HCT116 (cell line): ENCODE measurements at regions not wholly inside any gene's neighbourhood (a gene's known extent, or its start where the extent isn't known, plus 50 kb on each side); places are given as distances from the start of the nearest gene placed in this dataset.

Experiments used
- ATAC-seq: fragments of 200-7000 bp; cut with Tn5 transposase; 2 replicates; pipeline ENCODE4 v1.9.1; 2020; ENCODE audit warnings: mild to moderate bottlenecking, moderate library complexity
- BruUV-seq: library from RNA; stranded (reverse); fragments of 400-500 nt; replicated peaks from 2 replicates; lab custom pipeline; 2021; lab: Mats Ljungman, UMichigan
- CTCF ChIA-PET: fragments of 300-600 bp; sonication (Branson Sonifier 250); formaldehyde crosslinking; loops from one replicate; lab custom pipeline; 2021; ENCODE audit warnings: antibody characterized with exemption; lab: Charles Lee
- POLR2A ChIA-PET: fragments of 300-600, 350-600 bp; sonication (Branson Sonifier 250); formaldehyde crosslinking; loops from one replicate; lab custom pipeline; 2021; ENCODE audit warnings: antibody characterized with exemption; lab: Charles Lee
- RAD21 ChIA-PET, 2 experiments: fragments of 300-600 bp; sonication (Branson Sonifier 250); formaldehyde crosslinking; loops; one replicate each; lab custom pipeline; 2023; ENCODE audit warnings: low total read pairs in 2 of 2; ENCODE audit not compliant: uncharacterized antibody in 2 of 2, unreplicated experiment in 2 of 2, low non-redundant PET in 1 of 2; lab: Charles Lee
- DNase-seq: peaks from one replicate; pipeline ENCODE4 v3.0.0-alpha.2; 2010; ENCODE audit warnings: low read depth, low spot score
- H2AFZ ChIP-seq: fragments of 200-600 bp; shearing (Covaris generic), sonication (generic); 2 replicates; pipeline ENCODE4 v1.6.1; 2017; ENCODE audit warnings: low read depth, mixed run types, mixed read lengths, antibody characterized with exemption, low read length; ENCODE audit not compliant: poor library complexity, severe bottlenecking
- H3K27ac ChIP-seq: 2 replicates; pipeline ENCODE4 v1.5.1; 2012; ENCODE audit warnings: low read depth, low read length
- H3K27me3 ChIP-seq: fragments of 200-600 bp; sonication (generic); 2 replicates; pipeline ENCODE4 v1.6.1; 2016; ENCODE audit warnings: mixed run types, low read length, mixed read lengths; ENCODE audit not compliant: insufficient read depth
- H3K36me3 ChIP-seq, 2 experiments: fragments of 200-500 bp in 1 of 2; fragments of 200-600 bp in 1 of 2; sonication (Bioruptor generic) in 1 of 2; sonication (generic) in 1 of 2; 2 replicates each; pipeline versions ENCODE4 v1.5.1 to v1.6.1; 2014 to 2016; ENCODE audit warnings: low read length in 2 of 2, inconsistent platforms in 1 of 2, mixed read lengths in 1 of 2, mixed run types in 1 of 2; ENCODE audit not compliant: insufficient read depth in 2 of 2, control insufficient read depth in 1 of 2
- H3K4me1 ChIP-seq, 2 experiments: fragments of 200-600 bp in 1 of 2; sonication (generic) in 1 of 2; 2 replicates each; pipeline versions ENCODE4 v1.5.1 to v1.6.1; 2012 to 2017; ENCODE audit warnings: low read length in 2 of 2, inconsistent platforms in 1 of 2, mild to moderate bottlenecking in 1 of 2, mixed read lengths in 1 of 2, mixed run types in 1 of 2, moderate library complexity in 1 of 2; ENCODE audit not compliant: insufficient read depth in 2 of 2, control insufficient read depth in 1 of 2
- H3K4me2 ChIP-seq: fragments of 200-600 bp; sonication (generic); 2 replicates; pipeline ENCODE4 v1.6.1; 2017; ENCODE audit warnings: mixed run types, low read length, mixed read lengths
- H3K4me3 ChIP-seq, 2 experiments: fragments of 200-600 bp in 1 of 2; sonication (generic) in 1 of 2; replicated peaks in 1 of 2; 2 replicates each; pipeline ENCODE4 v1.5.1; 2011 to 2016; ENCODE audit warnings: low read length in 2 of 2, control low read depth in 1 of 2, low read depth in 1 of 2, mild to moderate bottlenecking in 1 of 2, mixed read lengths in 1 of 2, mixed run types in 1 of 2
- H3K79me2 ChIP-seq: fragments of 200-600 bp; sonication (generic); 2 replicates; pipeline ENCODE4 v1.6.1; 2017; ENCODE audit warnings: mild to moderate bottlenecking, mixed run types, low read length, moderate library complexity, mixed read lengths; ENCODE audit not compliant: insufficient read depth
- H3K9ac ChIP-seq: fragments of 200-600 bp; sonication (generic); 2 replicates; pipeline ENCODE4 v1.6.1; 2016; ENCODE audit warnings: low read length, mixed read lengths
- H3K9me2 ChIP-seq: fragments of 200-600 bp; sonication (generic), shearing (Covaris generic); 2 replicates; pipeline ENCODE4 v1.6.1; 2017; ENCODE audit warnings: mixed run types, mild to moderate bottlenecking, moderate library complexity; ENCODE audit not compliant: insufficient read depth
- H3K9me3 ChIP-seq, 2 experiments: fragments of 200-500 bp in 1 of 2; fragments of 200-600 bp in 1 of 2; sonication (Bioruptor generic) in 1 of 2; sonication (generic) in 1 of 2; 2 replicates each; pipeline ENCODE4 v1.6.1; 2014 to 2017; ENCODE audit warnings: low read length in 2 of 2, mixed read lengths in 2 of 2, inconsistent platforms in 1 of 2, low read depth in 1 of 2, mild to moderate bottlenecking in 1 of 2, mixed run types in 1 of 2, moderate library complexity in 1 of 2; ENCODE audit not compliant: control insufficient read depth in 1 of 2, insufficient read depth in 1 of 2
- H4K20me1 ChIP-seq: fragments of 200-600 bp; sonication (generic), shearing (Covaris generic); 2 replicates; pipeline ENCODE4 v1.6.1; 2017; ENCODE audit warnings: mixed run types, mild to moderate bottlenecking, moderate library complexity; ENCODE audit not compliant: insufficient read depth
- TCF7L2 ChIP-seq: IDR thresholded peaks from 2 replicates; pipeline ENCODE4 v1.7.0; 2011; ENCODE audit warnings: borderline replicate concordance, inconsistent platforms; ENCODE audit not compliant: insufficient read depth, insufficient read length; ENCODE audit errors: extremely low read depth
- ZNF274 ChIP-seq: fragments of 200-500 bp; sonication (Bioruptor generic); IDR thresholded peaks from 2 replicates; pipeline ENCODE4 v1.6.1; 2014; ENCODE audit warnings: mild to moderate bottlenecking, low read depth, low read length, inconsistent platforms
- intact Hi-C: fragments of 100-400 bp; cut with micrococcal nuclease; formaldehyde crosslinking; loops from 2 replicates; pipeline ENCODE4 v1.10.0; 2022
- TF ChIP-seq, protein P1 (sequence below), 3 experiments: fragments of 200-600 bp in 1 of 3; sonication (generic) in 1 of 3; IDR thresholded peaks in 2 of 3; conservative IDR thresholded peaks in 1 of 3; 2 replicates each; pipeline ENCODE4 v1.5.1; 2012 to 2017; ENCODE audit warnings: low read depth in 2 of 3, low read length in 2 of 3, antibody characterized with exemption in 1 of 3, borderline replicate concordance in 1 of 3, control low read depth in 1 of 3, mild to moderate bottlenecking in 1 of 3, mixed read lengths in 1 of 3, mixed run types in 1 of 3, moderate library complexity in 1 of 3; ENCODE audit not compliant: insufficient read depth in 1 of 3

DNA sequence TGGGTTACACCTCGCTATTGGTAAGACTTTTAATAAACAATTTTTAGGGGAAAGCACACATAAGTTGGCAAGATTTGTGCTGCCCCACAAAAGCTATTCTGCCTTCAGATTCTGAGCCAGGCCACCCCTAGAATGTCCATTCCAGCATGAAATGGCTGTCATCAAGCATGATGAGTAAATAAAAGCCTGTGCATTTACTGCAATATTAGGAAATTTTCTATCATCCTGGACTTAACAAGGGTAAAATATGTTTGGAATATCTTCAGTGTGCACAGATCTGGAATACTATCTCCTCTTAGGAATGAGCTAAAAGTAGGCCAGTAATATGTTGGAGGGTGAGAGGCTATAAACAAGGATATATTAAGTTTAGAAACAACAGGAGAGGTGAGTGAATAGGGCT is 510.9 kb downstream of the ANKRD50 start (continued):
- TF ChIP-seq, protein P1, sequence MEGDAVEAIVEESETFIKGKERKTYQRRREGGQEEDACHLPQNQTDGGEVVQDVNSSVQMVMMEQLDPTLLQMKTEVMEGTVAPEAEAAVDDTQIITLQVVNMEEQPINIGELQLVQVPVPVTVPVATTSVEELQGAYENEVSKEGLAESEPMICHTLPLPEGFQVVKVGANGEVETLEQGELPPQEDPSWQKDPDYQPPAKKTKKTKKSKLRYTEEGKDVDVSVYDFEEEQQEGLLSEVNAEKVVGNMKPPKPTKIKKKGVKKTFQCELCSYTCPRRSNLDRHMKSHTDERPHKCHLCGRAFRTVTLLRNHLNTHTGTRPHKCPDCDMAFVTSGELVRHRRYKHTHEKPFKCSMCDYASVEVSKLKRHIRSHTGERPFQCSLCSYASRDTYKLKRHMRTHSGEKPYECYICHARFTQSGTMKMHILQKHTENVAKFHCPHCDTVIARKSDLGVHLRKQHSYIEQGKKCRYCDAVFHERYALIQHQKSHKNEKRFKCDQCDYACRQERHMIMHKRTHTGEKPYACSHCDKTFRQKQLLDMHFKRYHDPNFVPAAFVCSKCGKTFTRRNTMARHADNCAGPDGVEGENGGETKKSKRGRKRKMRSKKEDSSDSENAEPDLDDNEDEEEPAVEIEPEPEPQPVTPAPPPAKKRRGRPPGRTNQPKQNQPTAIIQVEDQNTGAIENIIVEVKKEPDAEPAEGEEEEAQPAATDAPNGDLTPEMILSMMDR (IDR thresholded peaks at IDR 0.05 in 2 of 3, conservative IDR thresholded peaks at IDR 0.05 in 1 of 3; ENCODE audit: borderline replicate concordance in 1 of 3, insufficient read depth in 1 of 3, low read depth in 2 of 3, low read length in 2 of 3): no peak
- no peak for TF ChIP-seq ZNF274

DNA sequence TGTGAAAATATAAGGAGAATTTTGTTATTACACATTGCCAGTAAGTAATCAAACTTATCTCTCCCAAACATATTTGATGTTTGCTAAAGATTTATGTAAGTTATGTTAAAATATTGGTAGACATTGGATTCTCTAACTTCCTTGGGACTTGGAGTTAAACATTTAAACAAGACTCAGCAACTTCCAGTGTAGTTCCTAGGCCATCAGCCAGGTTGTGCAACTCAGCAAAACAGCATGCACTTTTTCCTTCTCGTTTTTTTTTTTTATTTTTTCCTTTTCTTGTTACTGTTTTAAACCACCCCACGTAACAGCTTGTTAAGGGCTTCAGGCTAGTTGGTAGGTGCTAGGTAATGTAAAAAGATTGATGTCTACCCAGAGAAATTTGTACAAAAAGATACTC is 510.4 kb downstream of the ANKRD50 start:
- H3K36me3 ChIP-seq: no peaks in the 10 kb centered on the region
- POLR2A ChIA-PET: no interaction called here
- H3K4me1 ChIP-seq: peaks cover 0 to 2% of the 10 kb centered on the region in 2 experiments; a peak in 1 of 4 replicates
- RAD21 ChIA-PET: no interaction called here
- H3K4me3 ChIP-seq: no peak overlapping the region
- no peak for ATAC-seq
- no peak overlapping the region for H3K9ac ChIP-seq
- BruUV-seq: no TSS peak
- TF ChIP-seq TCF7L2: no peak
- TF ChIP-seq, protein P1 (IDR thresholded peaks at IDR 0.05 in 2 of 3, conservative IDR thresholded peaks at IDR 0.05 in 1 of 3; ENCODE audit: borderline replicate concordance in 1 of 3, insufficient read depth in 1 of 3, low read depth in 2 of 3, low read length in 2 of 3): peak in 1 of 3 experiments; percentile 23; a peak in 1 of 6 replicates
- no peaks in the 10 kb centered on the region for H4K20me1 ChIP-seq
- DNase-seq: no peak
- no peak overlapping the region for H3K27ac ChIP-seq
- intact Hi-C loops: no loop called here
- H3K9me3 ChIP-seq: no peaks in the 10 kb centered on the region
- no peak overlapping the region for H3K4me2 ChIP-seq
- peak overlapping the region; percentile 84 for H2AFZ ChIP-seq
- H3K9me2 ChIP-seq: no peaks in the 10 kb centered on the region
- H3K27me3 ChIP-seq: no peaks in the 10 kb centered on the region
- CTCF ChIA-PET: no interaction called here
- no peaks in the 10 kb centered on the region for H3K79me2 ChIP-seq
